Uterus (tissue), 3 donors: ENCODE measurements at regions not wholly inside any gene's neighbourhood (a gene's known extent, or its start where the extent isn't known, plus 50 kb on each side); places are given as distances from the start of the nearest gene placed in this dataset. TPM values are rescaled to one million over a fixed set of nuclear protein-coding genes. Genes with fewer than 3 reads are reported as not detected.
A peak's percentile ranks its signal among the peaks of the same experiment; 100 is the strongest.

ENCODE experiments used
- DNase-seq, 2 donors: peaks; one replicate each; pipeline ENCODE4 v3.0.0-alpha.2; 2019 to 2020
- H3K27ac ChIP-seq, 2 donors: fragments of 200-600 bp; sonication (generic); 1 replicate in 1 of 2; 2 replicates in 1 of 2; pipeline ENCODE4 v1.5.1; 2016 to 2018
- H3K27me3 ChIP-seq, 2 donors: fragments of 200-600 bp; sonication (generic); one replicate each; pipeline ENCODE4 v1.5.1; 2018 to 2019; ENCODE audit warnings: control low read depth in 1 of 2
- H3K36me3 ChIP-seq, 2 donors: fragments of 200-600 bp; sonication (generic); one replicate each; pipeline ENCODE4 v1.5.1; 2019; ENCODE audit warnings: control low read depth in 1 of 2
- H3K4me1 ChIP-seq, 2 donors: fragments of 200-600 bp; sonication (generic); one replicate each; pipeline ENCODE4 v1.5.1; 2018 to 2019; ENCODE audit warnings: control low read depth in 1 of 2
- H3K4me3 ChIP-seq, 2 donors: fragments of 200-600 bp; sonication (generic); 1 replicate in 1 of 2; 2 replicates in 1 of 2; pipeline ENCODE4 v1.5.1; 2018 to 2019; ENCODE audit warnings: mild to moderate bottlenecking in 1 of 2
- H3K9me3 ChIP-seq, 2 donors: fragments of 200-600 bp; sonication (generic); one replicate each; pipeline ENCODE4 v1.5.1; 2019; ENCODE audit warnings: control low read depth in 1 of 2
- POLR2A ChIP-seq, 2 donors: fragments of 450-650 bp; IDR thresholded peaks; one replicate each; pipeline ENCODE4 v1.6.1; 2016; ENCODE audit warnings: antibody characterized with exemption in 2 of 2, mild to moderate bottlenecking in 1 of 2, moderate library complexity in 1 of 2
- intact Hi-C: fragments of 100-400 bp; cut with DNase I; formaldehyde crosslinking; loops from one replicate; pipeline ENCODE4 v1.15.1; 2023; ENCODE audit warnings: low total_unique reads
- small RNA-seq: library from RNA; depleted of rRNA; stranded (forward); fragments of <200 nt; gene quantifications from one replicate; pipeline ENCODE3, GENCODE V24; 2016
- TF ChIP-seq, protein P1 (sequence below), 4 experiments: fragments of 200-600 bp in 2 of 4; fragments of 450-650 bp in 2 of 4; sonication (generic) in 2 of 4; IDR thresholded peaks; one replicate each; pipeline ENCODE4 v1.5.1; 2016 to 2019; ENCODE audit warnings: antibody characterized with exemption in 4 of 4, mild to moderate bottlenecking in 2 of 4, moderate library complexity in 1 of 4
- donor health status: DM: yes; HTN: yes; CAD: no.

DNA sequence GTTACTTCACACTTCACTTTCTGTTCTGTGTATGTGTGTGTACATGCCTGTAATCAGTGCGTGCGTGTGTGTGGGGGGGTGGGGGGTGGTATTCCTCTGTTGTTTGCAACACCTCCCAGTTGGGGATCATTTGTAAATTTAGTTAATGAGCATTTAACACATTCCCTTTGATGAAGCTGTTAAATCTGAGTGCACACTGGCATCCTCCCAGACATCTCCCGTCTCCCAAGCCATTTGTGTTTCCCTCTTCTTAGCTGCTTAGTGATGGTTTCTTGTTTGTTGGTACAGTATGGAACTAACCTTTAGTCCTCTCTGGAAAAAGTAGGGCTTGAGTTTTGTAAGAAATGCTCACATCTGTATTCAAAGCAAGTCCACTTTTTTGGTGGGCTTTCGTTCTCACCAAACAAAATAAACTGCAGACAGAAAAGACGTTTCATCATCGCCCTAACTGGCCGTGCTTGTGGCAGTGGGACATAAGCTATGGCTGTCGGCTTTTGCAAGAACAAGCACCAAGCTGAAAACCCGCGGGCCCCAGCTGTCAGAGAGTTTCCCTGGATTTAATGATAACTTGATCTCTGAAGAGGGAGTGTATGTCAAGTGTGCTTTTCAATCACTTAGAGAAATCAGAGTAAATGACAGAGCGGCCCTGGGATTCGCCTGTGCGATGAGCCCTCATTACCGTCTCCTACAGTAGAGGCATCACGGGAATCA is 54.9 kb upstream of the SASH1 start:
- no peaks in the 10 kb centered on the region for H3K9me3 ChIP-seq
- no peaks in the 10 kb centered on the region for H3K36me3 ChIP-seq
- intact Hi-C loops, result no loop called here
- H3K27ac ChIP-seq, result no peak overlapping the region
- DNase-seq, result no peak
- H3K4me1 ChIP-seq, result no peaks in the 10 kb centered on the region
- no peaks in the 10 kb centered on the region for H3K27me3 ChIP-seq
- H3K4me3 ChIP-seq, result no peak overlapping the region
- TF ChIP-seq POLR2A (IDR thresholded peaks at IDR 0.05), result no peak
- TF ChIP-seq, protein P1, sequence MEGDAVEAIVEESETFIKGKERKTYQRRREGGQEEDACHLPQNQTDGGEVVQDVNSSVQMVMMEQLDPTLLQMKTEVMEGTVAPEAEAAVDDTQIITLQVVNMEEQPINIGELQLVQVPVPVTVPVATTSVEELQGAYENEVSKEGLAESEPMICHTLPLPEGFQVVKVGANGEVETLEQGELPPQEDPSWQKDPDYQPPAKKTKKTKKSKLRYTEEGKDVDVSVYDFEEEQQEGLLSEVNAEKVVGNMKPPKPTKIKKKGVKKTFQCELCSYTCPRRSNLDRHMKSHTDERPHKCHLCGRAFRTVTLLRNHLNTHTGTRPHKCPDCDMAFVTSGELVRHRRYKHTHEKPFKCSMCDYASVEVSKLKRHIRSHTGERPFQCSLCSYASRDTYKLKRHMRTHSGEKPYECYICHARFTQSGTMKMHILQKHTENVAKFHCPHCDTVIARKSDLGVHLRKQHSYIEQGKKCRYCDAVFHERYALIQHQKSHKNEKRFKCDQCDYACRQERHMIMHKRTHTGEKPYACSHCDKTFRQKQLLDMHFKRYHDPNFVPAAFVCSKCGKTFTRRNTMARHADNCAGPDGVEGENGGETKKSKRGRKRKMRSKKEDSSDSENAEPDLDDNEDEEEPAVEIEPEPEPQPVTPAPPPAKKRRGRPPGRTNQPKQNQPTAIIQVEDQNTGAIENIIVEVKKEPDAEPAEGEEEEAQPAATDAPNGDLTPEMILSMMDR (IDR thresholded peaks at IDR 0.05), result no peak

GRCh38 chr6:148288541-148288940 is 54.1 kb upstream of the SASH1 start:
- no peaks in the 10 kb centered on the region for H3K9me3 ChIP-seq
- no peak overlapping the region for H3K4me3 ChIP-seq
- TF ChIP-seq POLR2A (IDR thresholded peaks at IDR 0.05), result no peak
- TF ChIP-seq, protein P1 (IDR thresholded peaks at IDR 0.05), result no peak
- intact Hi-C loops, result no loop called here
- no peak for DNase-seq
- peaks cover 0 to 5% of the 10 kb centered on the region in 2 donors for H3K4me1 ChIP-seq
- H3K36me3 ChIP-seq, result no peaks in the 10 kb centered on the region
- H3K27ac ChIP-seq, result no peak overlapping the region
- H3K27me3 ChIP-seq, result no peaks in the 10 kb centered on the region

- H3K36me3 ChIP-seq, result no peaks in the 10 kb centered on the region
- no peak for TF ChIP-seq POLR2A (IDR thresholded peaks at IDR 0.05)
- TF ChIP-seq, protein P1 (IDR thresholded peaks at IDR 0.05), result no peak
- H3K27ac ChIP-seq, result no peak overlapping the region
- peaks cover 0 to 5% of the 10 kb centered on the region in 2 donors for H3K4me1 ChIP-seq
- intact Hi-C loops, result no loop called here
- DNase-seq, result no peak
- H3K9me3 ChIP-seq, result no peaks in the 10 kb centered on the region
- H3K4me3 ChIP-seq, result no peak overlapping the region
- H3K27me3 ChIP-seq, result no peaks in the 10 kb centered on the region
These were observed 53.5 kb upstream of the SASH1 start for GRCh38 chr6:148289153-148289552.

DNA sequence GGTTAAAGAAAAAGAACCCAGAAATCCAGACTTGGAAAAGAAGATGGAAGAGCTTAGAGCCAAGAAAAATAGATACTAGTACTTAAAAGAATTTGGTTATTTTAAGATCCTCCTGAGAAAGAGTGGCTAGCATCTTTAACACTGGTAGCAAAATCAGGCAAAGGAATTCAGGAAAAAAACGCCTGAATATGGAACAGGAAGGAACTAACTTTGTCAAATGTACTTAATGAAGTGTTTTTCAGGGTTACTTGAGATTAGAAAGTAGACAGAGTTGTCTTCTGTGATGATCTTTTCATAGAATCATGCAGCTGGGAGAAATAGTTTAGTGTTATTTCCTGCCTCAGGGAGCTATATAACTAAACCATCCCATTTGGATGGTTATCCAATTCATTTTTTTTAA is 50.8 kb upstream of the SASH1 start:
- peak overlapping the region in 1 of 2 donors; percentile 37 for H3K27ac ChIP-seq
- intact Hi-C loops, result no loop called here

More for the DNA sequence above, 50.8 kb upstream of the SASH1 start:
- Histone ChIP-seq H3K27me3 (no peaks in the 10 kb centered on the region), H3K36me3 (no peaks in the 10 kb centered on the region), H3K4me3 (no peak overlapping the region), H3K9me3 (no peaks in the 10 kb centered on the region), H3K4me1 (peaks cover 0 to 5% of the 10 kb centered on the region in 2 donors)
- no peak for DNase-seq
- no peak for TF ChIP-seq POLR2A (IDR thresholded peaks at IDR 0.05)
- TF ChIP-seq, protein P1 (IDR thresholded peaks at IDR 0.05), result no peak

Small RNA genes in the stretch of these regions (small RNA-seq; reads per million reads assigned to genes)
- gene RNU6-1222P, result not detected
